ENCODE measurements at regions not wholly inside any gene's neighbourhood (a gene's known extent, or its start where the extent isn't known, plus 50 kb on each side); places are given as distances from the start of the nearest gene placed in this dataset.

DNA sequence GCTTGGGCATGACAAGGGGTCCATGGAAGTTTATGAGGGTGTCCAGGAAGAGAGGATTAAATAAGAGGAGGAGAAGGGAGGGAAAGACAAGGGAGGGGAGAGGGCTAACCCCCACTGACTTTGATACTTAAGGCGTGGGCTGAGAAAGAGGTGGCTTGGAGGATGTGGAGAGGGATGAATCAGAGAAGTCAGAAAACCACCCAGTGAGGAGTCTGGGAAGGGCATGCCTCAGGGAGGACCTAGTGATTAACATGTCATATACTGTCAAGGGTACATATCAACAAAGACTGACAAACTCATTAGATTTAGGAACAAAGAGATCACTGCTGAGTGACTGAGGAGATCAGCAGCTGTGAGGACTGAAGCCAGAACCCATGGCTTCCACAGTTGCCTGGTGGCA, 145.4 kb downstream of the IRX5 start:
- TF ChIP-seq POLR2A (IDR thresholded peaks at IDR 0.05): no peak
- TF ChIP-seq, protein P1, sequence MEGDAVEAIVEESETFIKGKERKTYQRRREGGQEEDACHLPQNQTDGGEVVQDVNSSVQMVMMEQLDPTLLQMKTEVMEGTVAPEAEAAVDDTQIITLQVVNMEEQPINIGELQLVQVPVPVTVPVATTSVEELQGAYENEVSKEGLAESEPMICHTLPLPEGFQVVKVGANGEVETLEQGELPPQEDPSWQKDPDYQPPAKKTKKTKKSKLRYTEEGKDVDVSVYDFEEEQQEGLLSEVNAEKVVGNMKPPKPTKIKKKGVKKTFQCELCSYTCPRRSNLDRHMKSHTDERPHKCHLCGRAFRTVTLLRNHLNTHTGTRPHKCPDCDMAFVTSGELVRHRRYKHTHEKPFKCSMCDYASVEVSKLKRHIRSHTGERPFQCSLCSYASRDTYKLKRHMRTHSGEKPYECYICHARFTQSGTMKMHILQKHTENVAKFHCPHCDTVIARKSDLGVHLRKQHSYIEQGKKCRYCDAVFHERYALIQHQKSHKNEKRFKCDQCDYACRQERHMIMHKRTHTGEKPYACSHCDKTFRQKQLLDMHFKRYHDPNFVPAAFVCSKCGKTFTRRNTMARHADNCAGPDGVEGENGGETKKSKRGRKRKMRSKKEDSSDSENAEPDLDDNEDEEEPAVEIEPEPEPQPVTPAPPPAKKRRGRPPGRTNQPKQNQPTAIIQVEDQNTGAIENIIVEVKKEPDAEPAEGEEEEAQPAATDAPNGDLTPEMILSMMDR (IDR thresholded peaks at IDR 0.05): no peak

All from tibial nerve (tissue), 3 donors.